Lung (tissue), 11 donors: ENCODE measurements at regions not wholly inside any gene's neighbourhood (a gene's known extent, or its start where the extent isn't known, plus 50 kb on each side); places are given as distances from the start of the nearest gene placed in this dataset.

Source experiments
- ATAC-seq: fragments of 200-7000 bp; cut with Tn5 transposase; one replicate; pipeline ENCODE4 v1.9.1; 2020; ENCODE audit warnings: moderate number of reproducible peaks; ENCODE audit not compliant: insufficient read depth, low FRiP score
- DNase-seq, 3 donors: peaks; one replicate each; pipeline ENCODE4 v3.0.0-alpha.2; 2013 to 2017
- H3K27ac ChIP-seq, 2 donors: one replicate each; pipeline ENCODE4 v1.5.1; 2013; ENCODE audit warnings: mild to moderate bottlenecking in 2 of 2, moderate library complexity in 2 of 2, control low read depth in 1 of 2, inconsistent platforms in 1 of 2, low read depth in 1 of 2, low read length in 1 of 2
- H3K27me3 ChIP-seq, 3 donors: one replicate each; pipeline ENCODE4 v1.5.1; 2013; ENCODE audit warnings: low read length in 2 of 3; ENCODE audit not compliant: control insufficient read depth in 3 of 3, insufficient read depth in 3 of 3
- H3K36me3 ChIP-seq, 4 donors: one replicate each; pipeline ENCODE4 v1.5.1; 2013; ENCODE audit warnings: low read length in 4 of 4, mild to moderate bottlenecking in 1 of 4, moderate library complexity in 1 of 4; ENCODE audit not compliant: control insufficient read depth in 4 of 4, insufficient read depth in 4 of 4
- H3K4me1 ChIP-seq, 5 donors: one replicate each; pipeline ENCODE4 v1.5.1; 2013; ENCODE audit warnings: low read length in 5 of 5, mild to moderate bottlenecking in 2 of 5, moderate library complexity in 1 of 5; ENCODE audit not compliant: control insufficient read depth in 5 of 5, insufficient read depth in 5 of 5
- H3K4me3 ChIP-seq: one replicate; pipeline ENCODE4 v1.5.1; 2013; ENCODE audit warnings: mild to moderate bottlenecking, control low read depth, moderate library complexity
- H3K9ac ChIP-seq, 2 donors: one replicate each; pipeline ENCODE4 v1.5.1; 2013; ENCODE audit warnings: low read length in 2 of 2, control low read depth in 1 of 2; ENCODE audit not compliant: insufficient read depth in 1 of 2
- H3K9me3 ChIP-seq, 4 donors: one replicate each; pipeline ENCODE4 v1.5.1; 2013; ENCODE audit warnings: low read length in 3 of 4, mild to moderate bottlenecking in 1 of 4, moderate library complexity in 1 of 4; ENCODE audit not compliant: control insufficient read depth in 4 of 4, insufficient read depth in 3 of 4
- WGBS, 2 donors: extraction: QIAGEN DNeasy Blood & Tissue Kit; methylation state at CpG; one replicate each; pipeline ENCODE4 v1.1.7; 2013; 5-methylcytosine and 5-hydroxymethylcytosine counted together
- TF ChIP-seq, protein P1 (sequence below): IDR thresholded peaks from 2 replicates; pipeline ENCODE4 v1.5.1; 2012; ENCODE audit warnings: mild to moderate bottlenecking; ENCODE audit errors: control extremely low read depth, extremely low read depth
- donor health status: control.
- donor health status: control.
- donor health status: Bipolar disorder and iron deficiency.
- donor health status: healthy.
- donor health status: DM: yes; HTN: yes; CAD: no.

DNA sequence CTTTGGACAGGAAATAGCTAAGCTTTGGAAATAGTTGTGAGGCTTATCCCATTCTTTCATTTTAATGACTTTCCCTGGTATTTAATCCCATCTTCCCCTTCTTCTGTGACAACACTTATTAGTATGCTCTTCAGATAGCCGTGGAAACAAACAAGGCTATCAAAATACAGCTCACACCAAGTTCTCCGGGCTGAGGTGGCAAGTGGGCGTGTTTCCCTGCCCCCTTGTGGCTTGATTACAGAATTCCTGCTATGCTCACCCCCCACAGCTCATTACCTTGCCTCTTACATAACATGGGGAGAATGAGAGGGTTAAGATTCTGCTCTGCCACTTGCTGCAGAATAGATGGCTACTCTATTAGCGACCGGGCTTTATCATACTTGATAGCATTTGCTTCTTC lies 437.1 kb upstream of the TLE4 start:
- no peak overlapping the region for H3K9ac ChIP-seq
- peaks cover 0 to 5% (median 0%) of the 10 kb centered on the region in 5 donors for H3K4me1 ChIP-seq
- 60 to 69% methylated on average over 5 of the region's 5 CpGs for WGBS, 2 donors
- H3K27ac ChIP-seq: no peak overlapping the region
- ATAC-seq (no peak), DNase-seq (no peak)
- no peak overlapping the region for H3K4me3 ChIP-seq
- peaks cover 0 to 5% (median 0%) of the 10 kb centered on the region in 3 donors for H3K27me3 ChIP-seq
- TF ChIP-seq, protein P1, sequence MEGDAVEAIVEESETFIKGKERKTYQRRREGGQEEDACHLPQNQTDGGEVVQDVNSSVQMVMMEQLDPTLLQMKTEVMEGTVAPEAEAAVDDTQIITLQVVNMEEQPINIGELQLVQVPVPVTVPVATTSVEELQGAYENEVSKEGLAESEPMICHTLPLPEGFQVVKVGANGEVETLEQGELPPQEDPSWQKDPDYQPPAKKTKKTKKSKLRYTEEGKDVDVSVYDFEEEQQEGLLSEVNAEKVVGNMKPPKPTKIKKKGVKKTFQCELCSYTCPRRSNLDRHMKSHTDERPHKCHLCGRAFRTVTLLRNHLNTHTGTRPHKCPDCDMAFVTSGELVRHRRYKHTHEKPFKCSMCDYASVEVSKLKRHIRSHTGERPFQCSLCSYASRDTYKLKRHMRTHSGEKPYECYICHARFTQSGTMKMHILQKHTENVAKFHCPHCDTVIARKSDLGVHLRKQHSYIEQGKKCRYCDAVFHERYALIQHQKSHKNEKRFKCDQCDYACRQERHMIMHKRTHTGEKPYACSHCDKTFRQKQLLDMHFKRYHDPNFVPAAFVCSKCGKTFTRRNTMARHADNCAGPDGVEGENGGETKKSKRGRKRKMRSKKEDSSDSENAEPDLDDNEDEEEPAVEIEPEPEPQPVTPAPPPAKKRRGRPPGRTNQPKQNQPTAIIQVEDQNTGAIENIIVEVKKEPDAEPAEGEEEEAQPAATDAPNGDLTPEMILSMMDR: no peak
- no peaks in the 10 kb centered on the region for H3K9me3 ChIP-seq
- no peaks in the 10 kb centered on the region for H3K36me3 ChIP-seq

DNA sequence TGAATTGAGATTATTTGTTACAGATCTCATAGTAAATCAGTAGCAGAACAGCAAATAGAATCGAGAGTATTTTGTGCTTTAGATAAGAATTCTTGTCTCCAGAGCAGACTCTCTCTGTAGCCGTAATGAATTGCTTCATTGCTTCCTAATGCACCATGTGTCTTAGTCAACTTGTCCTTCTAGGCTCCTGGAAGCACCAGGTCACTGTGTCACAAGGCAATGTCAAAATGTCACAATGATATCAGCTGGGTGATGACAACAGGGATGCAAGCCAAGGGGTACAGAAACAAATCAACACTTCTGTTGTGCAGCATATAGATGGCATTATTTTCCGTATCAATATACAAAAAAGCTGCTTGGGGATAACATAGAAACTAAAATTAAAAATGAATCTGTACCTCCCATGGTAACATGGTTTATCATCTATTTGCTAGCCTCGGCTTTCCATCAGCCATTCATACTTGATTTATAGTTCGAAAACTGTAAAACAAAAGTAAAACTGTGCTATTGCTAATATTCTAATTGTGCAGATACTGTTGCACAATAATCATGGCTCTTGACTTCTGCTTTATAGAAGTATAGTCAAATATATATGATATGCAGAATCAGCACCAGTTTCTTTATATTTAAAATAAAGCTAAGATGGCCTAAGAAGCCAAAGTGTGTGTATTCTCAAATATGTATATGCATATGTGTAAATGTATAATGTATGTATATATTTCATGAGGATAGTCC lies 435.9 kb upstream of the TLE4 start:
- Histone ChIP-seq H3K4me1 (no peaks in the 10 kb centered on the region), H3K4me3 (no peak overlapping the region), H3K27ac (no peak overlapping the region), H3K9me3 (no peaks in the 10 kb centered on the region), H3K27me3 (peaks cover 0 to 5% (median 0%) of the 10 kb centered on the region in 3 donors), H3K9ac (no peak overlapping the region), H3K36me3 (no peaks in the 10 kb centered on the region)
- TF ChIP-seq, protein P1: no peak
- DNase-seq (no peak), ATAC-seq (no peak)
- 65 to 73% methylated on average over 5 of the region's 5 CpGs for WGBS, 2 donors

DNA sequence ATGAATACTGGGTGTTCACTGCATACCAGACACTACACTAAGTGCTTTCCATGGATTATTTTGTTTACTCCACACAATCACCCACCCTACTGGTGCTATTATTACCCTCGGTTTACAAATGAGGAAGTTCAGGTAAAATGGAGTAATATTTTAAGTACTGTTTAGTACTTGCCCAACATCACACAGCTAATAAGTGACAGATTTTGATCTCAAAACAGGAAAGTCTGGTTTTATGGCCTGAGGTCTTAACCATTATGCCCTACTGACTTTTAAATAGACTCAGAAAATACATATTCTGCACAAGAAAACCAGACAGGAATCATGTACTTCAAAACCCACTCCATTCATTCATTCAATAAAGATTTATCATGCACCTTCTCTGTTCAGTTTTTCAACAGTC lies 431.0 kb upstream of the TLE4 start:
- DNase-seq (peak in 2 of 3 donors; percentile 23 to 37), ATAC-seq (no peak)
- H3K4me1 ChIP-seq: no peaks in the 10 kb centered on the region
- no peaks in the 10 kb centered on the region for H3K9me3 ChIP-seq
- H3K27me3 ChIP-seq: no peaks in the 10 kb centered on the region
- no peak overlapping the region for H3K9ac ChIP-seq
- H3K4me3 ChIP-seq: no peak overlapping the region
- TF ChIP-seq, protein P1: no peak
- no peaks in the 10 kb centered on the region for H3K36me3 ChIP-seq
- 14 to 24% methylated on average over 1 of the region's 1 CpG for WGBS, 2 donors
- no peak overlapping the region for H3K27ac ChIP-seq

DNA sequence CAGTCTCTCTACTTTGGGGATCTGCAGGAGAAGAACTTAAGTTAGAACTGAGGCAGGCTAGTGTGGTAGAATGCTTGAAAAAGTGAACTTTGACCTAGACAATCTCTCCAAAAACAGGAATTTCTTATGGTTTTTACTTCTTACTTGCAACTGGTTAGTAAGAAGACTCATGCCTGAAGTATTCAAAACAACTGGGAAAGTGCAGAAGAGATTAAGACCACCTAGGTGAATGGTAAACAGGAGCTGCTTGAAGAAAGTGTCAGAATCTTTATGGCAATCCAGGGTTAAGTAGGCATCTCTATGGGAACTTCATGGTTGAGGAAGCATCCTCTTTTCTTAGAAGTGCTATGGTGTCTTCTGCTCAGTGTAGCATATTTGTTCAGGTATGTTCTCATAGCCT lies 428.6 kb upstream of the TLE4 start:
- peaks cover 0 to 1% (median 0%) of the 10 kb centered on the region in 4 donors for H3K9me3 ChIP-seq
- no peaks in the 10 kb centered on the region for H3K4me1 ChIP-seq
- ATAC-seq (no peak), DNase-seq (no peak)
- H3K9ac ChIP-seq: no peak overlapping the region
- H3K27me3 ChIP-seq: no peaks in the 10 kb centered on the region
- H3K4me3 ChIP-seq: no peak overlapping the region
- no peaks in the 10 kb centered on the region for H3K36me3 ChIP-seq
- TF ChIP-seq, protein P1: no peak
- H3K27ac ChIP-seq: no peak overlapping the region
